ENCODE measurements at regions not wholly inside any gene's neighbourhood (a gene's known extent, or its start where the extent isn't known, plus 50 kb on each side); places are given as distances from the start of the nearest gene placed in this dataset.

- TF ChIP-seq CTCF (conservative IDR thresholded peaks at IDR 0.05; ENCODE audit: low read length) (no peak), EZH2phosphoT487 (IDR thresholded peaks at IDR 0.05; ENCODE audit: borderline replicate concordance, low read depth, low read length) (no peak)
These were observed 165.0 kb upstream of the ZNF462 start for GRCh38 chr9:106697750-106698502.
